NCI-H1092 (cell line): ENCODE measurements at regions not wholly inside any gene's neighbourhood (a gene's known extent, or its start where the extent isn't known, plus 50 kb on each side); places are given as distances from the start of the nearest gene placed in this dataset.
A peak's percentile ranks its signal among the peaks of the same experiment; 100 is the strongest.

Source experiments
- DNase-seq: peaks from one replicate; lab custom pipeline; 2025; lab: John Stamatoyannopoulos, UW

- DNase-seq: no peak
Measured at GRCh38 chr3:73954506-73954905, 329.8 kb upstream of the PDZRN3 start.

GRCh38 chr3:73952781-73953180 lies 328.0 kb upstream of the PDZRN3 start:
- no peak for DNase-seq

- DNase-seq: no peak
Measured at GRCh38 chr3:73950865-73951558, 326.3 kb upstream of the PDZRN3 start.

- DNase-seq: no peak
Measured at GRCh38 chr3:73945541-73945940, 320.8 kb upstream of the PDZRN3 start.

- no peak for DNase-seq
Measured at GRCh38 chr3:73939985-73940384, 315.2 kb upstream of the PDZRN3 start.

GRCh38 chr3:73933585-73933984 lies 308.8 kb upstream of the PDZRN3 start:
- no peak for DNase-seq

- DNase-seq: no peak
Measured at GRCh38 chr3:73927203-73927570, 302.4 kb upstream of the PDZRN3 start.

GRCh38 chr3:73926360-73927202 lies 301.8 kb upstream of the PDZRN3 start:
- no peak for DNase-seq

- DNase-seq: no peak
Measured at GRCh38 chr3:73925011-73925410, 300.3 kb upstream of the PDZRN3 start.

- no peak for DNase-seq
Measured at GRCh38 chr3:73924048-73924447, 299.3 kb upstream of the PDZRN3 start.

- DNase-seq: no peak
Measured at GRCh38 chr3:73917643-73918042, 292.9 kb upstream of the PDZRN3 start.

- DNase-seq: no peak
Measured at GRCh38 chr3:73915886-73916285, 291.1 kb upstream of the PDZRN3 start.

- DNase-seq: no peak
Measured at GRCh38 chr3:73908218-73908617, 283.5 kb upstream of the PDZRN3 start.

- no peak for DNase-seq
Measured at GRCh38 chr3:73901686-73902085, 276.9 kb upstream of the PDZRN3 start.

GRCh38 chr3:73894474-73895213 lies 269.9 kb upstream of the PDZRN3 start:
- DNase-seq: no peak

- no peak for DNase-seq
Measured at GRCh38 chr3:73893089-73893488, 268.3 kb upstream of the PDZRN3 start.

GRCh38 chr3:73885862-73886261 lies 261.1 kb upstream of the PDZRN3 start:
- DNase-seq: no peak

- no peak for DNase-seq
Measured at GRCh38 chr3:73884361-73884760, 259.6 kb upstream of the PDZRN3 start.

- DNase-seq: no peak
Measured at GRCh38 chr3:73883497-73883896, 258.8 kb upstream of the PDZRN3 start.

GRCh38 chr3:73874606-73875369 lies 250.0 kb upstream of the PDZRN3 start:
- peak; percentile 17 for DNase-seq

- DNase-seq: no peak
Measured at GRCh38 chr3:73874161-73874560, 249.4 kb upstream of the PDZRN3 start.

- no peak for DNase-seq
Measured at GRCh38 chr3:73868688-73869315, 244.1 kb upstream of the PDZRN3 start.
